Kidney capillary endothelial cell (primary cell): ENCODE measurements at regions not wholly inside any gene's neighbourhood (a gene's known extent, or its start where the extent isn't known, plus 50 kb on each side); places are given as distances from the start of the nearest gene placed in this dataset.

Experiments
- DNase-seq: peaks from one replicate; pipeline ENCODE4 v3.0.0-alpha.2; 2018; ENCODE audit warnings: low spot score

GRCh38 chr3:27590437-27591298 lies 106.5 kb upstream of the SLC4A7 start:
- peak; percentile 100 for DNase-seq

GRCh38 chr3:27589795-27590194 lies 105.6 kb upstream of the SLC4A7 start:
- peak; percentile 34 for DNase-seq

- DNase-seq, result no peak
Measured at GRCh38 chr3:27585429-27585828, 101.2 kb upstream of the SLC4A7 start.

GRCh38 chr3:27584874-27585273 lies 100.7 kb upstream of the SLC4A7 start:
- DNase-seq, result no peak

GRCh38 chr3:27581852-27582251 lies 97.7 kb upstream of the SLC4A7 start:
- DNase-seq, result no peak

- no peak for DNase-seq
Measured at GRCh38 chr3:27578032-27578431, 93.8 kb upstream of the SLC4A7 start.

GRCh38 chr3:27577504-27577903 lies 93.3 kb upstream of the SLC4A7 start:
- no peak for DNase-seq

GRCh38 chr3:27576171-27576570 lies 92.0 kb upstream of the SLC4A7 start:
- DNase-seq, result no peak

GRCh38 chr3:27575499-27575898 lies 91.3 kb upstream of the SLC4A7 start:
- DNase-seq, result no peak

GRCh38 chr3:27574438-27574795 lies 90.2 kb upstream of the SLC4A7 start:
- no peak for DNase-seq

- no peak for DNase-seq
Measured at GRCh38 chr3:27573780-27574437, 89.7 kb upstream of the SLC4A7 start.

GRCh38 chr3:27573138-27573537 lies 89.0 kb upstream of the SLC4A7 start:
- DNase-seq, result no peak

- no peak for DNase-seq
Measured at GRCh38 chr3:27571345-27571744, 87.2 kb upstream of the SLC4A7 start.

GRCh38 chr3:27570421-27571106 lies 86.4 kb upstream of the SLC4A7 start:
- DNase-seq, result no peak

GRCh38 chr3:27568393-27568792 lies 84.2 kb upstream of the SLC4A7 start:
- DNase-seq, result no peak

- DNase-seq, result no peak
Measured at GRCh38 chr3:27567251-27567650, 83.1 kb upstream of the SLC4A7 start.

GRCh38 chr3:27565201-27565852 lies 81.1 kb upstream of the SLC4A7 start:
- DNase-seq, result no peak

GRCh38 chr3:27561576-27561975 lies 77.4 kb upstream of the SLC4A7 start:
- no peak for DNase-seq

GRCh38 chr3:27560484-27561056 lies 76.4 kb upstream of the SLC4A7 start:
- DNase-seq, result no peak

GRCh38 chr3:27559835-27560234 lies 75.7 kb upstream of the SLC4A7 start:
- DNase-seq, result peak; percentile 97

- peak; percentile 66 for DNase-seq
Measured at GRCh38 chr3:27559381-27559780, 75.2 kb upstream of the SLC4A7 start.

GRCh38 chr3:27557411-27557810 lies 73.2 kb upstream of the SLC4A7 start:
- no peak for DNase-seq
